Colonic mucosa (tissue), 4 donors: ENCODE measurements at regions not wholly inside any gene's neighbourhood (a gene's known extent, or its start where the extent isn't known, plus 50 kb on each side); places are given as distances from the start of the nearest gene placed in this dataset.

ENCODE experiments used
- DNase-seq: peaks from one replicate; pipeline ENCODE4 v3.0.0-alpha.2; 2020
- H3K27ac ChIP-seq: fragments of 200-600 bp; one replicate; pipeline ENCODE4 v1.8.0; 2021
- H3K27me3 ChIP-seq: fragments of 200-600 bp; one replicate; pipeline ENCODE4 v1.8.0; 2021
- H3K36me3 ChIP-seq: fragments of 200-600 bp; one replicate; pipeline ENCODE4 v1.8.0; 2021
- H3K4me1 ChIP-seq: fragments of 200-600 bp; one replicate; pipeline ENCODE4 v1.8.0; 2021; ENCODE audit warnings: mild to moderate bottlenecking
- H3K4me3 ChIP-seq: fragments of 200-600 bp; one replicate; pipeline ENCODE4 v1.8.0; 2021
- H3K9ac ChIP-seq, 2 donors: one replicate each; pipeline ENCODE4 v1.7.0; 2013; ENCODE audit warnings: control low read depth in 2 of 2, low read depth in 2 of 2, low read length in 2 of 2
- H3K9me3 ChIP-seq: fragments of 200-600 bp; one replicate; pipeline ENCODE4 v1.8.0; 2021
- intact Hi-C: fragments of 100-400 bp; cut with DNase I; formaldehyde crosslinking; loops from one replicate; pipeline ENCODE4 v1.14.1; 2022
- TF ChIP-seq, protein P1 (sequence below): fragments of 200-600 bp; IDR thresholded peaks from one replicate; pipeline ENCODE4 v1.8.0; 2022; ENCODE audit warnings: antibody characterized with exemption, mild to moderate bottlenecking
- donor health status: healthy.
- donor health status: DM: no; HTN: no; CAD: no.
- donor health status: DM: no; HTN: no; CAD: no.

DNA sequence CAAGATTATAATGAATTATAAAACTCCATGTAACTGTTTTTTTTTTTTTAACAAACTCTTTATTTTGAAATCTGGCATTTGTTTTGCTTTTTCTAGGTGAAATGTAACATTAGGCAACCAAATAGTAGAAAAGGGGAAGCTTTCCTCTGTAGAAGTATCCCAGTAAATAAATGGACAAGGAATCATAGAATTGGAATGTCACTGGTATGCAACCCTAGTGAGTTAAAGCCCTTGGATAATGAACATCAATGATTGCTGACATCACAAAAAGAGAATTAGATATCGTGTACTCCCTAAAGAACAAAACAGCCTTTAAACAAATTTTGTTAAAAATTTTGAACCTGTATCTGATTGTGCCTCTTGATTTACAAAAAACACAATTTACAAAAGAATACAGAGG is 93.9 kb upstream of the OGFRL1 start:
- no peaks in the 10 kb centered on the region for H3K36me3 ChIP-seq
- intact Hi-C loops = loop anchor here (5.0 kb wide), 1 partner anchor 148 kb away; no protein-coding TSS in a partner anchor

DNA sequence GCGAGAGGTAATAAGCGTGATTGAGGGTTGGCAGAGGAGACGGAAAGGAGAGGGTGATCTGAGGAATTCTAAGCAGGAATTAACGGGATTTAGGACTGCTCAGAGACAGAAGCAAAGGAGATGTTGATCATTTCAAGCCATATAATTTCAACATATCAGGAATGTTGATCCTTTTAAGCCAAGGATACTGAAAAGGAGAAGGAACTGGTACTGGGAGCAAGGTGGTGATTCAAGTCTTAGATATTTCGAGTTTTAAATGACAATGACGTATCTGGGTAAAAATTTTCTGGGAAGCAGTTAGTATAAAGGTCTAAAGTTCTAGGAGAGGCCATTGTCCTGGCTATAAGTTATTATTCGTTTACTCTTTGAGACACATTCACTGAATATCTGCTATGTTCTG is 91.3 kb upstream of the OGFRL1 start:
- Histone ChIP-seq H3K27me3 (no peaks in the 10 kb centered on the region), H3K4me1 (no peaks in the 10 kb centered on the region), H3K36me3 (no peaks in the 10 kb centered on the region), H3K9ac (no peak overlapping the region), H3K27ac (no peak overlapping the region), H3K9me3 (no peaks in the 10 kb centered on the region), H3K4me3 (no peak overlapping the region)
- intact Hi-C loops = no loop called here
- TF ChIP-seq, protein P1, sequence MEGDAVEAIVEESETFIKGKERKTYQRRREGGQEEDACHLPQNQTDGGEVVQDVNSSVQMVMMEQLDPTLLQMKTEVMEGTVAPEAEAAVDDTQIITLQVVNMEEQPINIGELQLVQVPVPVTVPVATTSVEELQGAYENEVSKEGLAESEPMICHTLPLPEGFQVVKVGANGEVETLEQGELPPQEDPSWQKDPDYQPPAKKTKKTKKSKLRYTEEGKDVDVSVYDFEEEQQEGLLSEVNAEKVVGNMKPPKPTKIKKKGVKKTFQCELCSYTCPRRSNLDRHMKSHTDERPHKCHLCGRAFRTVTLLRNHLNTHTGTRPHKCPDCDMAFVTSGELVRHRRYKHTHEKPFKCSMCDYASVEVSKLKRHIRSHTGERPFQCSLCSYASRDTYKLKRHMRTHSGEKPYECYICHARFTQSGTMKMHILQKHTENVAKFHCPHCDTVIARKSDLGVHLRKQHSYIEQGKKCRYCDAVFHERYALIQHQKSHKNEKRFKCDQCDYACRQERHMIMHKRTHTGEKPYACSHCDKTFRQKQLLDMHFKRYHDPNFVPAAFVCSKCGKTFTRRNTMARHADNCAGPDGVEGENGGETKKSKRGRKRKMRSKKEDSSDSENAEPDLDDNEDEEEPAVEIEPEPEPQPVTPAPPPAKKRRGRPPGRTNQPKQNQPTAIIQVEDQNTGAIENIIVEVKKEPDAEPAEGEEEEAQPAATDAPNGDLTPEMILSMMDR = no peak
- DNase-seq = no peak

More for the DNA sequence above, 93.9 kb upstream of the OGFRL1 start:
- Histone ChIP-seq H3K9ac (no peak overlapping the region), H3K9me3 (no peaks in the 10 kb centered on the region), H3K4me1 (no peaks in the 10 kb centered on the region), H3K27me3 (no peaks in the 10 kb centered on the region), H3K4me3 (no peak overlapping the region), H3K27ac (no peak overlapping the region)
- DNase-seq = no peak
- TF ChIP-seq, protein P1 = no peak

DNA sequence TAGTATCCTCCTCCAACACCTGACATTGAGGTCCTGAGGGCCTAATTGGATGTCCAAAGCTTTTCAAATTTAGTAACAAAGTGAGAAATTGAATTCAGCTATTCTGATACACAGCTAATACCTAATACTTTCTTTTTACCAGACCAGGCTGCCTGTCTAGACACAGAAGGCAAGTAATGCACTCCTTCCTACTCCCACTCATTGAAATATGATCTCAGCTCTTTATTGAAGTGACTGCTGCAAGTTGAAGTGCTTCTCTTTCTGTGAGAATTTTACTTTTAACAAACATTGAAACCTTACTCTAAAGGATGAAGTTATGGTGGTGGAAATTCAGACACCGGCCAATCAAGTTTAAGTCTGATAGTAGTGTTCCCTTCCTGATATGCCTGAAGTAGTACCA is 90.8 kb upstream of the OGFRL1 start:
- intact Hi-C loops = no loop called here
- H3K4me3 ChIP-seq = no peak overlapping the region
- H3K9ac ChIP-seq = no peak overlapping the region
- no peak for DNase-seq
- no peak overlapping the region for H3K27ac ChIP-seq
- no peaks in the 10 kb centered on the region for H3K27me3 ChIP-seq
- H3K36me3 ChIP-seq = no peaks in the 10 kb centered on the region
- no peaks in the 10 kb centered on the region for H3K4me1 ChIP-seq
- TF ChIP-seq, protein P1 = no peak
- no peaks in the 10 kb centered on the region for H3K9me3 ChIP-seq

DNA sequence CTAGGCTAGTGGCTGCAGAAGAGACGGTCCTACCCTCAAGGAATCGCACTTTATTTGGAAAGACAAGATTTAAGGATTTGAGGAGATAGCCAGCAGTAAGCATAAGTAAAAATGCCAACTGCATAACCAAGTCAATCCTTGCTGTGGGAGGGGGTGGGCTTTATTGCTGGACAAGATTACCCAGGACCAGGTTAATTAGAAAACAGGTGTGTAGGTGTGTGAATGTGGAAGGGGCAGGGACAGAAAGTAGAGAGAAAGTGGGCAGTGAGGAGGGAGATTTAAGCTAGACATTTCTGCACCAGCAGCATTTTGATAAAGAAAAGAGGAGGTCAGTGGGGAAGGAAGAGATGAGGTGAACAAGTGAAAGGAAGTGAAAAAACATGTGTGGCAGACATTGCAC is 89.7 kb upstream of the OGFRL1 start:
- no peak for DNase-seq
- Histone ChIP-seq H3K9me3 (no peaks in the 10 kb centered on the region), H3K4me3 (no peak overlapping the region), H3K27ac (no peak overlapping the region), H3K4me1 (no peaks in the 10 kb centered on the region), H3K36me3 (no peaks in the 10 kb centered on the region), H3K9ac (no peak overlapping the region), H3K27me3 (no peaks in the 10 kb centered on the region)
- intact Hi-C loops = no loop called here
- TF ChIP-seq, protein P1 = no peak

DNA sequence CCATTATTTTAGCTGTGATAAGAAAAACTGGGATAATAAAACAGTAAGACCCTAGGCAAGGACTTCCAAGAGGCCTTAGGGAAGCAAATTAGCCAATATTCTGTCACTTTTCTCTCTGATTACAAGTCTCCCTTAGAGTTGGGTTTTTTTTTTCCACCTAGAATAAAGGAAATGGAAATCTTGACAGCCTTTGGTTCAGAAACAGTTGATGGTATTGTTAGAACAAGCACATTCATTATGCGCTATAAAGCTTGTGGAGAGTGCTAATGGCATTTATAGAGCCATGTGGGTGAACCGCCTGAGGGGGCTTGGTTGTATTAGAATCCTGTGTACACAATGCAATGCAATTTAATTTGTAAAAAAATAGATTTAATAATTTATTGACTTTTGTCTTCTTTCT is 88.9 kb upstream of the OGFRL1 start:
- H3K9me3 ChIP-seq = no peaks in the 10 kb centered on the region
- TF ChIP-seq, protein P1 = no peak
- no peaks in the 10 kb centered on the region for H3K36me3 ChIP-seq
- no peak for DNase-seq
- no peak overlapping the region for H3K4me3 ChIP-seq
- no peak overlapping the region for H3K27ac ChIP-seq
- no peak overlapping the region for H3K9ac ChIP-seq
- no peaks in the 10 kb centered on the region for H3K27me3 ChIP-seq
- no peaks in the 10 kb centered on the region for H3K4me1 ChIP-seq
- intact Hi-C loops = no loop called here

DNA sequence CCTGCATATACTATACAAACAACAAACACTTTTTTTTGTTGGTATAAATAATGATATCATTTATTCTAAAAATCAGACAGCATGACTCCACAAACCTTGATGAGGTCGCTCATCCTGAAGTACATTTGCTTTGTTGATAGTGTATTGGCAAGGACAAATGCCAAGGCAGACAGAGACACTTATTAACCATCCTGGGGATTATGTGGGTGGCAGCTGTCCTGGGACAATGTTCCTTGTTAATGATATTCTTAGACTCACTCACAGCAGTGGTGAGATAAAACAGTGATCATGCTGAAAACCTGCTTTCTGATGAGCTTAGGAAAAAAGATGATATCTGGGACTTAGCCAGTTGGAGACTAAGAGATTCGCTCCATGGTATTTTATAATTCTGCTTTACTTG is 85.4 kb upstream of the OGFRL1 start:
- intact Hi-C loops = no loop called here
- Histone ChIP-seq H3K36me3 (no peaks in the 10 kb centered on the region), H3K9ac (no peak overlapping the region), H3K4me3 (no peak overlapping the region), H3K27me3 (no peaks in the 10 kb centered on the region), H3K9me3 (no peaks in the 10 kb centered on the region), H3K4me1 (no peaks in the 10 kb centered on the region), H3K27ac (no peak overlapping the region)
- no peak for DNase-seq
- TF ChIP-seq, protein P1 = no peak
